HG02973 (cell line): ENCODE measurements at regions not wholly inside any gene's neighbourhood (a gene's known extent, or its start where the extent isn't known, plus 50 kb on each side); places are given as distances from the start of the nearest gene placed in this dataset.

Source experiments
- ATAC-seq: cut with Tn5 transposase; IDR thresholded peaks from one replicate; pipeline ENCODE4 v1.9.1; 2021; ENCODE audit warnings: moderate library complexity; ENCODE audit not compliant: unreplicated experiment

GRCh38 chr6:14913931-14914330 lies 331.9 kb upstream of the JARID2 start:
- no peak for ATAC-seq

GRCh38 chr6:14915888-14916832 lies 329.7 kb upstream of the JARID2 start:
- no peak for ATAC-seq

DNA sequence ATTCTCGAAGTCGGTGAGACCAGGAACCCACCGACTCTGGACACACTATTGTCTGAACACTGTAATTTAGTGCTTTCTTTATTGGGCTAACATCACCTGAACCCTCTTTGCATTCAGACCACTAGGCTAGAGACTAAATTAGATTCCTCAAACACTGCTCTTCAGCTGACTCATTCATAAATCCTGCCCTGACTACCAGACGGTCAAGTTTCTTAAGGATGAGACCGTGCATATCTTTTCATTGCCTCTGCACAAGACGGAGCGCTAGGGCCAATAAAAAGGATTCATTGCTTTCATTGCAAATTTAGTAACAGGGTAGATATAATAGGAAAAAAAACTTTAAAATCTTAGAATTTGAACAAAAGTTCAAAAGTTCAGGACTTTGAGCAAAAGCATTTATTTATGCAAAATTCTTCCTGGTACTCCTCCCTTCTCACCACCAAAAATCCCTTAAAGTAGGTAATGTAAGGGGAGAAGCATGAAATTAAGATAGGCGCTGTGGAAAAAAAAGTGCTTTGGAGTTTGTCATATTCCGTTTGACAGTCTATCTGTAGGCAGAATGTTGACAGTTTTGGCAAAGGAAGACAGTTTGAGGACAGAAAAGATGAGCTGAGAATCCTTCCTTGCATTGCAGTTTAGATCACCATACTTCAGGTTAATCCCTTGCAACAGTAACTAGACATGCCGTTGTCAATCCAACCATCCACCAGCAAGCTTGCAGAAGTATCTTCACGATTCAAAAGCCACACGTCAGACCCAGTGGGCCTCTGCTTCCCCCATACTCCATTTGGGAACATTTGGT lies 328.6 kb upstream of the JARID2 start:
- ATAC-seq = no peak

DNA sequence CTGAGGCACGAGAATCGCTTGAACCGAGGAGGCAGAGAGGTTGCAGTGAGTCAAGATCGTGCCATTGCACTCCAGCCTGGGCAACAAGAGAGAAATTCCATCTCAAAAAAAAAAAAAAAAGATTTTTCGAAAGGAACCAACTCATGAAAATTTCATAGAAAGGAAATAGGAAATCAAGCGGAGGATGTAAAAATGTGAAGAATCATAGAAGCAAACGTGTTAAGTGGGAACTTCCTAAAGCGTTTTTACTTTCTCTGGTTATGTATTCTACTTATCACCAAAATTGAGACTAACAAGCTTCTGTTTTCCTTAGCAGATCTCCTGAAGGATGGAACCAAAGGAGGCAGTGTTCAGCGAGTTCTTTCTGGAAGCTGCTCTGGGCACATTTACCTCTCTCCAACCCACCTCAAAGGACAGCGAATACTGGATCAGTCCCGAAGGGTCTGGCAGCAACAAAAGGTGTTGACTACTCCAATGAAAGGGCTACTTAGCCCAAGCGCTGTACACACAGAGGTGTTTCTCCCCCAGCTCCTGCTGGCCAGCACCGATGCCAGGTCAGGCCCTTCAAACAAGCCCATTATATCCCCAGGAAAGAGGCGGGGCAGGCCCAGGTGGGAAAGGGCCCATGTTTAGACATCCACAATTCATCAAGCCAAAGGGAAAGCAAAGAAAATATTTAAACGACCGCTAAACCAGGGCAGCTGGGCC lies 327.5 kb upstream of the JARID2 start:
- no peak for ATAC-seq

- ATAC-seq = no peak
Observed at GRCh38 chr6:14919038-14919670, 326.7 kb upstream of the JARID2 start.

- no peak for ATAC-seq
Observed at GRCh38 chr6:14920276-14920675, 325.6 kb upstream of the JARID2 start.

GRCh38 chr6:14921170-14921569 lies 324.7 kb upstream of the JARID2 start:
- ATAC-seq = no peak

DNA sequence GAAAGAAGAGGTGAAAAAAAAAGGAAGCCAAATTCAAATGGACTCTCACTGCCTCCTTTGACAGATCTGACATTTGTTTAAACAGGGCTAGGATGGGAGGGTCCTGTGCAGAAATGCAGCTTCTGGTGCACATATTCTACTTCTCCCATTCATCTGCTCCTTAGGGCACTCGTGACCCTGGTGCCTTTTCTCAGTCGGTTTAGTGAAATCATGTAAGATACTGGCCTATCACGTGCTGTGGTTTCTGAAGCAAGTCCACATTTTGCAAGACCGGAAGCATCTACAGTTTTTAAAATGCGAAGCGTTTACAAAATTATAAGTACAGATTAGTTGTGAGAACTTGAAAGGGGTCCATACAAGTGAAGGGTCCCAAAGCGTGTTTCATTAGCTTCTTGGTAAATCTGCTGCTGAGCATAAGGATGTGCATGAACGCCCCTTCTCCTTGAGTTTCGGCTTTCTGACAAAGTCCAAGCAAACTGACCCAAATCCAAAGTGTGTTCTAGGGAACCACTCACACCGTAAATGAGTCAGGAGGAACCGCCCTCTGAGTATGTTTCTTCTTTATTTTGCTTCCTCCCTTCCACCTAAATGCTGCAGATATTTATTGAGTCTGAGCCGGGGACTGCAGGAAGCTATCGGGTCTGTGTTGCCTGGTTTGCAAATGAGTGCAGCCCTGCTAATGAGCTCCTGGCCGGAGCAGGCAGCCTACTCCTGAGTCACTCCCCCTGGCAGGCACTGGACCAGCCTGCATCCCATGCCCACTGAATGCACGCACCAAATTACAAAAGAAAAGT lies 323.8 kb upstream of the JARID2 start:
- no peak for ATAC-seq

DNA sequence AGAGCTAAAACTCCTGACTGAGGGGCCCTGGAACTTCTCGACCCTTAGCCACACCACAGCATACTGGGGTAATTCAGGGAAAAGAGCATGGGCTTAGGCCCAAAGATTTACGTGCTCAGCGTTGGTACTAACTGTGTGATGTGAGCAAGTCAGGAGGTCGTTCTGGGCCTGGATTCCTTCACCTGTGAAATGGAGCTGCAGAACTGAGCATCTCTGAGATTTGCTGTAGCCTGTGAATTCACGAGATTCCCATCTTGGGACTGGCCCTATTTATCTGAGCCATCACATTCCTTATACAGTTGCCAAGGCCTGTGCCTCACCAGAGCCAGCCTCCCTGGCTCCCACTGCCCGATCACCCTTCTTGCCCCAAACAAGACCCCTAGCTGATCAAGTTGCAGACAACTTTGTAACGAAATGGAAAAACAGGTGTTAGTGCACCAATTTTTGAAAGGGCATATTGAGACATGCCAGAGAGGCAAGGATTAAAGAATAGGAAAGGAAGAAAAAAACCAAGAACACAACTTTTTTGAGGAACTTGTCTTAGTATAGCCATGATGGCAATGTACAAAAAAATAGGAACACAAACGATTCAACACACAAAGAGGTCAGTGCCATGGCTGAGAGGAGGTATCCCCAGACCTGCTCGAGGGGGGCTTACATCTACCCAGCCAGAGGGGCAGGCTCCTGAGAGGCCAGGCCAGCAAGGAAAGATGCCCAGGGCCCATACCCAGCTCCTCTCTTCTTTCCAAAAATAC lies 323.0 kb upstream of the JARID2 start:
- ATAC-seq = no peak

- ATAC-seq = no peak
Observed at GRCh38 chr6:14924126-14925024, 321.5 kb upstream of the JARID2 start.

DNA sequence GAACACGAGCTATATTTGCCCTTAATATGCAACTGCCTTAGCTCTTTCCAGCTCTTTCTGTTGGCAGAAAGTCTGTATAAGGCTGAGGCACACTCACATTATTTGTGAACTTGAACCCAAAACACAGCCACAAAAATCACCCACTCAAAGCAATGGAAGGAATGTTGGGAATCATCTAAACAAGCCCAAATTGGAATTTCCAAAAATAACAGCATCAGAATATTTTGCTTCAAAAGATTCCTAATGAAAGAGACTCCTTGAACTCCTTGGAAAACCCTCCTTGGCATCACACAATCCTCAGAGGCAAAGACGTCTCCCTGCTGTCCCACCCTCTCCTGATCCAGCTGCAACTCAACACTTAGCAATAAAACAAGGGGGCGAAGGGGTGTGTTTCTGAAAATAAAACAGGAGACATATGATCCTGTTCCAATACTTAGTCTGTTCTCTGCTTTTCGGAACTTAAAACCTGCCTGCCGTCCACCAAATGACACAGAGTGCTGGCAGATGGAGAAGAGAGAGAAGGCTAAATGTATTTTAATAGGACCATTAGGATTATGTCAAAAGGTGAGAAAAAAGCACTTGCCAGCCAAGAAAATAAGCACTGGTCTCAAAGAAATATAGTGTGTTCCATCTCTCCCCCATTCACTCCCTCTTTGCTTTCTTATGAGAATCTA lies 320.7 kb upstream of the JARID2 start:
- no peak for ATAC-seq

DNA sequence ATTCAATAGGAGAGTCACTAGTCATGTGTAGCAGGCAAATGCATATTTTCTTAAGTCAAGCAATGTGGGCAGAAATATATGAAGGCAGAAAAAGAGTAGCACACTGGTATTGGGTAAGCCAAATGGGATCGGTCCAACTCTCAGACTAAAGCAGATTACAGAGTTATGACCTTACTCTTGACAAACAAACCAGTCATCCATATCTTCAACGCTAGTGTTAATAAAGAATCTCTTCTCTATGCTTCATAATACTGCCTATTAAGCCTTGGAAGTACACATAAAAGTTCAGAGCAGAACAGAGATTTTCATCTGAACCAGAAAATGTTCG lies 320.2 kb upstream of the JARID2 start:
- ATAC-seq = no peak

- no peak for ATAC-seq
Observed at GRCh38 chr6:14927398-14927797, 318.5 kb upstream of the JARID2 start.

DNA sequence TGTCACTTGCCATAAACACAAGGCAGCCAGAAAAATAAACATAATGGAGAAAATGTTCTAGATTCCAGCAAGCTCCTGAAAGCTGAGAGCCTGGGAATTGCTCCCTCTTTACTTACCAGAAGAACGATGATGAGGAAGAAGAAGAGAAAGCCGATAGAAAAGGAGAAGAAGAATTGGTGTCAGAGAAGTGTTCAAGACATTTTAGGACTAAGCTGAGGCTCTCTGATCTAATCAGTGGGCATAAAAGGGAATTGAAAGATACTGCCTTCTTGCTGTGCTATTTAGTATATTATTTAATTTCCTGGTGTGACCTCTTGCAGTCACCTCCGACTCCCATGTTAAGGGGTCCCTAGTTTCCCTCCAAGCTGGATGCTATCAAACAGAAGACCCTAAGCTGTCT lies 316.6 kb upstream of the JARID2 start:
- ATAC-seq = no peak

DNA sequence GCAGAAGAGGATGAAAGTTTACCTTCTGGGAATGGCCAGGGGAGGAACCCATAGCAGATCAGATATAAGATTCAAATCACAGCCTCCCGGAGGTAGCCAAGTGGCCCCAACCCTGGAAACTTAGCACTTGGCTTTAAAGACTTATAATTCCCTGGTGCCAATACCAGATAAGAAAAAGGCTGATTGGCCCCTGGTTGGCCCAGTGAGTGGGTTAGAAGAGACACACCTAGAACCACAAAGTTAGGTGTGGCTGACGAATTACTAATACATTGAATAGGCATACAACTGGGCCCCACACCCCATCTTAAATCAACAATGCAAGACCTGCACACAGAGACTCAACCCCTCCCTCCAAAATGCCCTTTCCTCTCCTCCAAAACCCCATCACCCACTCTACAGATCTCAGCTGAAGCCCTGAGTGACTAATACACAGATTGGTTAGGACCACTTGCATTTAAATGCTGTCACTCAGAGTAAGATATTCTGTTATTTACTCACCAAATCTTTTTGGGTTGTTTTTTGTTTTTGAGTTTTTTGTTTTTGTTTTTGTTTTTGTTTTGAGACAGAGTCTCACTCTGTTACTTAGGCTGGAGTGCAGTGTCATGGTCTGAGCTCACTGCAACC lies 315.4 kb upstream of the JARID2 start:
- no peak for ATAC-seq

DNA sequence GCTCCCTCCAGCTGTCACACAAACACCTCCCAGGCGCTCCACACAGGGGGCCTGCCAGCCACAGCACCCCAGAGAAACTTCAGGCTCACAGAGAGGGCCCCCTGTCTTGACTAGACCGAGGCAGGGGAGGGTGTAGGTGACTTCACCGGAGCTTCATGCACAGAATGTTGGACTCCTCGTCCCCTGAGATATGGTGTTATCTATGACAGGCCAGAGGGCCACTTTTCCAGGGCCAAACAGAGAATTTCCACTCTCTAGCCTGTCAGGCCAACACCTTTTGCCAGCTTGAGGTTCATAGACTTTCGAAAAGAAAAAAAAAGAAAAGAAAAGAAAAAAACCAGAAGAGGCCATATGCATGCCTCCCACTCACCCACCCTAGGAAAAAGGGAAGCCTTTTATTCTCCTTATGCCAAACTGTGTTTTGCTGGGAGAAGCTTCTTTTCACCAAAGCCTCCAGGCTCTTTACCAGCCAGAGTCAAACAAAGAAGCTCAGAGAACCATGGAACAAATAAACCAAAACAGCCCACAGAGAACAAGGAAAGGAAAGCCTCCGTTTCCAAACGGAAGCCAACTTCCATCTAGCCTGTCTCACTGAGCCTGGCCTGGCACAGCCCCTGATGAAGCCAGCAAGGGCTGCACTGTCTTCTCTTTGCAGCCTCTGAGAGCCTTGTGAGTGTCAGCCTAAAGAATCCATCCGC lies 313.2 kb upstream of the JARID2 start:
- ATAC-seq = no peak

- no peak for ATAC-seq
Observed at GRCh38 chr6:14933183-14933544, 312.7 kb upstream of the JARID2 start.
